ENCODE measurements at regions not wholly inside any gene's neighbourhood (a gene's known extent, or its start where the extent isn't known, plus 50 kb on each side); places are given as distances from the start of the nearest gene placed in this dataset.

GRCh38 chr12:16088421-16088820 lies 177.3 kb downstream of the DERA start:
- ATAC-seq = no peak
- no peak for TF ChIP-seq CTCF (IDR thresholded peaks at IDR 0.05)
- Histone ChIP-seq H3K4me1 (ENCODE audit: low read depth) (no peaks in the 10 kb centered on the region), H3K9me3 (no peaks in the 10 kb centered on the region), H3K36me3 (ENCODE audit: low read depth) (no peaks in the 10 kb centered on the region), H3K4me3 (no peak overlapping the region)
- intact Hi-C loops (cut with DNase I, micrococcal nuclease) = no loop called here
- no peak for DNase-seq

All from mucosa of descending colon (tissue), 3 donors.